Esophagus muscularis mucosa (tissue), 3 donors: ENCODE measurements at regions not wholly inside any gene's neighbourhood (a gene's known extent, or its start where the extent isn't known, plus 50 kb on each side); places are given as distances from the start of the nearest gene placed in this dataset.

ENCODE experiments used
- CTCF ChIP-seq, 3 experiments: fragments of 200-600 bp in 2 of 3; fragments of 450-650 bp in 1 of 3; sonication (generic) in 2 of 3; IDR thresholded peaks; one replicate each; pipeline ENCODE4 v1.5.1; 2017 to 2019; ENCODE audit warnings: antibody characterized with exemption in 3 of 3, mild to moderate bottlenecking in 2 of 3, moderate library complexity in 1 of 3
- POLR2A ChIP-seq: fragments of 450-650 bp; IDR thresholded peaks from one replicate; pipeline ENCODE4 v1.6.1; 2017; ENCODE audit warnings: antibody characterized with exemption, moderate library complexity, mild to moderate bottlenecking, low read depth
- POLR2AphosphoS5 ChIP-seq, 2 donors: sonication (generic); formaldehyde crosslinking; IDR thresholded peaks; one replicate each; pipeline ENCODE4 v1.6.1; 2017; ENCODE audit warnings: antibody characterized with exemption in 2 of 2

- TF ChIP-seq CTCF (IDR thresholded peaks at IDR 0.05) (no peak), POLR2A (no peak), POLR2AphosphoS5 (IDR thresholded peaks at IDR 0.05) (no peak)
These were observed 338.9 kb upstream of the CADM1 start for GRCh38 chr11:115843111-115843510.
